HL-60 (cell line): ENCODE measurements at regions not wholly inside any gene's neighbourhood (a gene's known extent, or its start where the extent isn't known, plus 50 kb on each side); places are given as distances from the start of the nearest gene placed in this dataset.

Experiments used
- DNase-seq, 2 experiments: peaks; one replicate each; pipeline ENCODE4 v3.0.0-alpha.2; 2010 to 2020; ENCODE audit warnings: low read depth in 1 of 2, low spot score in 1 of 2
- H3K27ac ChIP-seq: fragments of 250-450 bp; sonication (Bioruptor Pico); replicated peaks from 2 replicates; pipeline ENCODE4 v1.5.1; 2020; ENCODE audit warnings: mild to moderate bottlenecking, moderate library complexity
- H3K27me3 ChIP-seq: fragments of 250-450 bp; sonication (Bioruptor Pico); 2 replicates; pipeline ENCODE4 v1.5.1; 2021; ENCODE audit warnings: mild to moderate bottlenecking, moderate library complexity; ENCODE audit not compliant: insufficient read depth, poor library complexity, severe bottlenecking
- H3K4me3 ChIP-seq: replicated peaks from 2 replicates; pipeline ENCODE4 v1.5.1; 2011; ENCODE audit warnings: mild to moderate bottlenecking, control low read depth, low read length; ENCODE audit not compliant: insufficient read depth
- GABPA ChIP-seq: IDR thresholded peaks from 2 replicates; pipeline ENCODE4 v1.6.1; 2012; ENCODE audit warnings: low read depth
- POLR2AphosphoS5 ChIP-seq: IDR thresholded peaks from 2 replicates; pipeline ENCODE4 v1.6.1; 2012; ENCODE audit warnings: low read depth
- SPI1 ChIP-seq: IDR thresholded peaks from 2 replicates; pipeline ENCODE4 v1.6.1; 2012; ENCODE audit warnings: low read depth, mild to moderate bottlenecking, borderline replicate concordance
- TF ChIP-seq, protein P1 (sequence below): IDR thresholded peaks from 2 replicates; pipeline ENCODE4 v1.6.1; 2012; ENCODE audit warnings: low read depth; ENCODE audit not compliant: insufficient replicate concordance
- TF ChIP-seq, protein P2 (sequence below): IDR thresholded peaks from one replicate; pipeline ENCODE4 v1.5.1; 2011; ENCODE audit warnings: low read length, control low read depth, inconsistent platforms; ENCODE audit not compliant: insufficient read depth

DNA sequence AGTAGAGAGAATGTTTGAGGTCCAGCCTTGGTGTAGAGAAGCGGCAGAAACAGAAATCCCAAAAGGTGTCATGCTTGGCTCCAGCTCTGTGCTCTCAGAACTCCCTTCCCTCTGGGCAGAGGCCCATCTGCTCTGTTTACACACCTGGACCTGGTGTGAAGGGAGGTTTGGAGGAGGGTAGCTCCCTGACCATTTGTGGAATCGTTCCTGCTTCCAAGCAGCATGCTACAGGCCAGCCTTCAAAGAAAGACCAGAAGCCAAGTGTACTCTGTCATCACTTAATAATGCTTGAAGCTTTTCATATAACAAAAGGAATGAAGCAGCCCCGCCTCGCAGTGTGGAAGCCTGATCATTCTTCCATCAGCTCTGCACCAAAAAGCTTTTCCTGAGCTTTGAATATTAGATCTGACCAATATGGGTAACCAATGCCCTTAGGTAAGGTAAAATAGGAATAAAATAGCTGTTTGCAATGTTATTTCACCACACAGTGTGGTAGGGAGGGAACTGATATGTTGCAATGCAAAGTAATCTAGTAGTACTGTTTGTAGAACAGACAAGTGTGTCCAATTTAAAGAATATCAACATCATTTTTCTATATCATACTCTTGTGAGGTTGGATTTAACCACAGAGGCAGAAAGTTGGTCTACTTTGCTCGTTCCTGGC lies 63.3 kb downstream of the ZIC5 start:
- DNase-seq, result no peak
- no peak for TF ChIP-seq SPI1
- TF ChIP-seq, protein P1, sequence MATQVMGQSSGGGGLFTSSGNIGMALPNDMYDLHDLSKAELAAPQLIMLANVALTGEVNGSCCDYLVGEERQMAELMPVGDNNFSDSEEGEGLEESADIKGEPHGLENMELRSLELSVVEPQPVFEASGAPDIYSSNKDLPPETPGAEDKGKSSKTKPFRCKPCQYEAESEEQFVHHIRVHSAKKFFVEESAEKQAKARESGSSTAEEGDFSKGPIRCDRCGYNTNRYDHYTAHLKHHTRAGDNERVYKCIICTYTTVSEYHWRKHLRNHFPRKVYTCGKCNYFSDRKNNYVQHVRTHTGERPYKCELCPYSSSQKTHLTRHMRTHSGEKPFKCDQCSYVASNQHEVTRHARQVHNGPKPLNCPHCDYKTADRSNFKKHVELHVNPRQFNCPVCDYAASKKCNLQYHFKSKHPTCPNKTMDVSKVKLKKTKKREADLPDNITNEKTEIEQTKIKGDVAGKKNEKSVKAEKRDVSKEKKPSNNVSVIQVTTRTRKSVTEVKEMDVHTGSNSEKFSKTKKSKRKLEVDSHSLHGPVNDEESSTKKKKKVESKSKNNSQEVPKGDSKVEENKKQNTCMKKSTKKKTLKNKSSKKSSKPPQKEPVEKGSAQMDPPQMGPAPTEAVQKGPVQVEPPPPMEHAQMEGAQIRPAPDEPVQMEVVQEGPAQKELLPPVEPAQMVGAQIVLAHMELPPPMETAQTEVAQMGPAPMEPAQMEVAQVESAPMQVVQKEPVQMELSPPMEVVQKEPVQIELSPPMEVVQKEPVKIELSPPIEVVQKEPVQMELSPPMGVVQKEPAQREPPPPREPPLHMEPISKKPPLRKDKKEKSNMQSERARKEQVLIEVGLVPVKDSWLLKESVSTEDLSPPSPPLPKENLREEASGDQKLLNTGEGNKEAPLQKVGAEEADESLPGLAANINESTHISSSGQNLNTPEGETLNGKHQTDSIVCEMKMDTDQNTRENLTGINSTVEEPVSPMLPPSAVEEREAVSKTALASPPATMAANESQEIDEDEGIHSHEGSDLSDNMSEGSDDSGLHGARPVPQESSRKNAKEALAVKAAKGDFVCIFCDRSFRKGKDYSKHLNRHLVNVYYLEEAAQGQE, result no peak
- no peak for TF ChIP-seq POLR2AphosphoS5
- TF ChIP-seq, protein P2, sequence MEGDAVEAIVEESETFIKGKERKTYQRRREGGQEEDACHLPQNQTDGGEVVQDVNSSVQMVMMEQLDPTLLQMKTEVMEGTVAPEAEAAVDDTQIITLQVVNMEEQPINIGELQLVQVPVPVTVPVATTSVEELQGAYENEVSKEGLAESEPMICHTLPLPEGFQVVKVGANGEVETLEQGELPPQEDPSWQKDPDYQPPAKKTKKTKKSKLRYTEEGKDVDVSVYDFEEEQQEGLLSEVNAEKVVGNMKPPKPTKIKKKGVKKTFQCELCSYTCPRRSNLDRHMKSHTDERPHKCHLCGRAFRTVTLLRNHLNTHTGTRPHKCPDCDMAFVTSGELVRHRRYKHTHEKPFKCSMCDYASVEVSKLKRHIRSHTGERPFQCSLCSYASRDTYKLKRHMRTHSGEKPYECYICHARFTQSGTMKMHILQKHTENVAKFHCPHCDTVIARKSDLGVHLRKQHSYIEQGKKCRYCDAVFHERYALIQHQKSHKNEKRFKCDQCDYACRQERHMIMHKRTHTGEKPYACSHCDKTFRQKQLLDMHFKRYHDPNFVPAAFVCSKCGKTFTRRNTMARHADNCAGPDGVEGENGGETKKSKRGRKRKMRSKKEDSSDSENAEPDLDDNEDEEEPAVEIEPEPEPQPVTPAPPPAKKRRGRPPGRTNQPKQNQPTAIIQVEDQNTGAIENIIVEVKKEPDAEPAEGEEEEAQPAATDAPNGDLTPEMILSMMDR, result no peak
- TF ChIP-seq GABPA, result no peak
- Histone ChIP-seq H3K27me3 (peaks cover 28% of the 10 kb centered on the region), H3K27ac (no peak overlapping the region), H3K4me3 (no peak overlapping the region)

DNA sequence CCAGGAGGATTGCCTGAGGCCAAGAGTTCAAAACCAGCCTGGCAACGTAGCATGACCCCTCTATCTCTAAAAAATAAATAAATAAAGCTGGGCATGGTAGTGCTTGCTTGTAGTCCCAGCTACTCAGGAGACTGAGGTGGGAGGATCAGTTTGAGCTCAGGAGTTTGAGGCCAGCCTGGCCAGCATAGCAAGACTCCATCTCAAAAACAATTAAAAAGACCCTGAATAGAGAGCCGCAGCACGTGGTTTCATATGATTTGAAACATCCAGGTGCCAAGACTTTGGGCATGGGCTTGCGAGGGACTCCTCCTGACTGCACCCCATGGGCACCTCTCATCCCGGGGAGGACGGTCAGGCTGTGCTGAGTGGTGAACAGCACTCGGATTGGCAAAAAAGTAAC lies 63.9 kb downstream of the ZIC5 start:
- H3K27me3 ChIP-seq, result peaks cover 29% of the 10 kb centered on the region
- TF ChIP-seq POLR2AphosphoS5 (no peak), GABPA (no peak), SPI1 (no peak)
- TF ChIP-seq, protein P1, result no peak
- TF ChIP-seq, protein P2, result no peak
- no peak overlapping the region for H3K27ac ChIP-seq
- no peak for DNase-seq
- no peak overlapping the region for H3K4me3 ChIP-seq

DNA sequence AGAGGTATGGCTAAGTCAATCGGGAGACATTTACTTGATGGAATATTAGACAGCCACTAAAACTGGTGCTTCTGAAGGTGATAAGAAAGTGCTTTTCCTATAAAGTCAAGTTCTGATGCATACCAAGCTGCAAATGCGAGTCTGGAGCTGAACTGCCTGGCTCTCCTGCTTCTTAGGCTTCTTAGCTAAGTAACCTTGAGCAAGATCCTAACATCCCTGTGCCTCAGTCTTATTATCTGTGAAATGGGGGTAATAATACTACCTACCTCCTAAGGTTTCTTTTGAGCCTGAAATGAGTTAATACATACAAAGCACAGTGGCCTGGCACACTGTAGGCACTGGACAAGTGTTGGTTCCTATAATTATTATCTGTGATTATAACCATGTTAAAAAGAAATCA lies 64.5 kb downstream of the ZIC5 start:
- DNase-seq, result no peak
- Histone ChIP-seq H3K27me3 (peaks cover 35% of the 10 kb centered on the region), H3K4me3 (no peak overlapping the region), H3K27ac (no peak overlapping the region)
- TF ChIP-seq, protein P1, result no peak
- TF ChIP-seq, protein P2, result no peak
- TF ChIP-seq GABPA (no peak), POLR2AphosphoS5 (no peak), SPI1 (no peak)
